Left cardiac atrium (tissue), 4 donors: ENCODE measurements at regions not wholly inside any gene's neighbourhood (a gene's known extent, or its start where the extent isn't known, plus 50 kb on each side); places are given as distances from the start of the nearest gene placed in this dataset.
A peak's percentile ranks its signal among the peaks of the same experiment; 100 is the strongest.
"Not testable (repeated sequence)": the region's sequence is repeated elsewhere in the genome, so short reads cannot be mapped to it uniquely, and the experiment has no call there.

Experiments
- ATAC-seq, 2 donors: fragments of 200-7000 bp; cut with Tn5 transposase; one replicate each; pipeline ENCODE4 v1.9.1; 2020; ENCODE audit warnings: mild to moderate bottlenecking in 2 of 2, moderate library complexity in 2 of 2
- DNase-seq: peaks from one replicate; pipeline ENCODE4 v3.0.0-alpha.2; 2020
- intact Hi-C, 2 donors: fragments of 100-400 bp; cut with DNase I; formaldehyde crosslinking; loops; one replicate each; pipeline versions ENCODE4 v1.14.1 to v1.15.1; 2022 to 2023
- donor health status: DM: no; HTN: yes; CAD: no.
- donor health status: DM: no; HTN: yes; CAD: no; lungs with severe emphysema.
- donor health status: DM: yes; HTN: yes; CAD: no.
- donor health status: Dilated cardiomyopathy.

DNA sequence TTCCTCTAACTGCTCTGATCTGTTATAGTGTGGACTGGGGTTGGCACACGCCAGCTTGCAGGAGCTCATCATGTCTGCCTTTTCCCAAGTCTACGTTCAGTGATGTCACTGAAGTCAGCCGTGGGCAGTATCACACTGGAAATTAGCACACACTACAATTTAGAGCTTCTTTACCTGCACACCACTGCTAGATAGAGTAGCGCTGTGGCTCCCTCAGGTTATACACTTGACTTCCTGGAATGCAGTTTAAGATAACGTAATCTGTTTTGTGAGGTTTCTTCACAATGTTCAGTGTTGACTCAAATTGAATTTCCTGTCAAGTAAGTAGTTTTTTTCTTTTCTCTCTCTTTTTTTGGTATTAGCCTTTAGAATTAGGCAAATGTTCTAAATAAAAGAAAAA is 487.2 kb downstream of the DCDC2C start:
- intact Hi-C loops = no loop called here
- ATAC-seq = peak in 1 of 2 donors; percentile 45
- DNase-seq = no peak

- DNase-seq = no peak
- no peak for ATAC-seq
- intact Hi-C loops = no loop called here
These were observed 488.7 kb downstream of the DCDC2C start for GRCh38 chr2:4192119-4192518.

DNA sequence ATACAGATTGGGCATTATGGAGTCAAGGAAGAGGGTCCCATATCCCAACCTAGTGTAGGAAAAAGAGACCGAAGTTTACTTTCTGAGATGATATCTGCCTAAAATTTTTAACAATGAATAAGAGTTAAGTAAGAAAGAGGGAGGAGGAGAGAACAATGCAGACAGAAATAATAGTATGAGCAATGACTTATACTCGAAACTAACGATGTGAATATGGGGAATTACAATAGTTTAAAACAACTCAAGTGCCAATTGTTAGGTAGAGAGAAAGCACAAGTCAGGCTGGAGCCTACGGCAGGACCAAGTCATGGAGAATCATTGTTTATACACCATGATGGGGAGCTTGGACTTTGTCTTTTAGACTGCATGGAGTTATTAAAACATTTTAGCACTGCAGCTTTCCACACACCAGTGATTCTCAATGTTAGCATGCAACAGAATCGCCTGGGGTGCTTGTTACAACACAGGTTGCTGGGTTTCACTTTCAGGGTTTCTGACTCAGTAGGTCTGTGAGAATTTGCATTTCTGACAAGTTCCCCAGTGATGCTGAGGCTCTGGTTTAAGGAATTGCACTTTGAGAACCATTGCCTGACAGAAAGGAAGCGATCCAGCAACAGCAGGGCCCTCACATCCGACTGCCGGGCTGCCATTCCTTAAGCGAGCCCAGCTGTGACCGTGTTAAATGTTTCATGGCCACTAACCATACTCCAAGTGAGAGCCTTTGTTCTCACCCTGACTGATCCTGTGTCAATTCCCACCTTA is 511.2 kb downstream of the DCDC2C start:
- no peak for DNase-seq
- ATAC-seq = no peak

DNA sequence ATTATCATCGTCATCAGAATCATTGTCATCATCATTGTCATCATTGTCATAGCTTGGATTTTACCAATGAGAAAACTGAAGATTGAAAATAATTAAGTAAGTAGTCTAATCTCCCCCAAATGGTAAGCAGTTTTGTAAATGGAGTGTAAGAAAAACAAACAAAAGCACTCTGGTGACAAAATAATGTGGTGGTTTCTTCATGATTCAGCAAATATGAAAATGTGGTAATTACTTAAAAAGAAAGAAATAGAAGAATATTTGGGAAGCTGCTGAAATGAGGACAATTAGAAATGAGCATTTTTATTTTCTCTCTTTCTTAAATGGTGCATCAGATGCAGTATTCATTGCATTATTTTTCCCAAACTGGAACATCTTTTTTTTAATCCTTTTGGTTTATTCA is 514.4 kb downstream of the DCDC2C start:
- no peak for DNase-seq
- intact Hi-C loops = no loop called here
- no peak for ATAC-seq

More for the DNA sequence above, 511.2 kb downstream of the DCDC2C start:
- intact Hi-C loops = no loop called here

DNA sequence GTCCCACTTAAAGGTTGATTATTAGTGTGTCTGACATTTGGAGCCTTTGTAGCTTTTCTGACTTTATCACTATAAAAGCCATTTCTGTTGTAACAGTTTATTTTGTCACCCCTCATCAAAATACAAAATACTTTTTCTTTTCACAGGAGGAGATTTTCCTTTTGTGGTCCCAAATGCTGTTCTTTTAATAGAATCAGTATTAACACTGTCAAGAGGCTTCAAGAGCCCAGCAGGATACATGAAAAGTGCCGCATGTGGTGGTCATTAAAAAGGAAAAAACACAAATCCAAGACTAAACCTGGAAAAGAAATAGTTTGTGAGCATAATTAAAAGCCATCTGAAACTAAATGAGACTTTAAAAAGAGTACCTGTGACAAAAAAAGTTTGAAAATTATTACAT is 515.7 kb downstream of the DCDC2C start:
- no peak for ATAC-seq
- DNase-seq = no peak
- intact Hi-C loops = no loop called here

DNA sequence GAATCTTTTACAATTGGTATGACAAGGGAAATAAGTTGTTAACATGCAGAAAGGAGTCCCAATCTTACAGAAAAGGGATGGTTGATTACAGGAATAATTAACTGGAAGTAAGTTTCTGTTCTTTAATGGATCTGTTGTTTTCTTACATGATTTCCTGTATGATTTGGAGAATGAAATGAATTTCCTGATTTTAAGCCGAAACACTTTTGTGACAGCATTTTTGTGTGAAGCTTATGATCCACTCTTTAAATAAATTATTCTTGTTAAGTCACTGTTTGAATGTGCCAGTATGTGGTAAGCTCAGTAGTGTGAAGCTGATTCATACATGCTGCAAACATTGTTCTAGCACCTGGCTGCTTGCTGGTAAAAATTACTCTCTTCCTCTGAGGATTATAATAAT is 516.2 kb downstream of the DCDC2C start:
- intact Hi-C loops = no loop called here
- ATAC-seq (no peak), DNase-seq (no peak)

GRCh38 chr2:4221434-4221833 is 518.1 kb downstream of the DCDC2C start:
- no peak for DNase-seq
- no peak for ATAC-seq
- intact Hi-C loops = no loop called here

DNA sequence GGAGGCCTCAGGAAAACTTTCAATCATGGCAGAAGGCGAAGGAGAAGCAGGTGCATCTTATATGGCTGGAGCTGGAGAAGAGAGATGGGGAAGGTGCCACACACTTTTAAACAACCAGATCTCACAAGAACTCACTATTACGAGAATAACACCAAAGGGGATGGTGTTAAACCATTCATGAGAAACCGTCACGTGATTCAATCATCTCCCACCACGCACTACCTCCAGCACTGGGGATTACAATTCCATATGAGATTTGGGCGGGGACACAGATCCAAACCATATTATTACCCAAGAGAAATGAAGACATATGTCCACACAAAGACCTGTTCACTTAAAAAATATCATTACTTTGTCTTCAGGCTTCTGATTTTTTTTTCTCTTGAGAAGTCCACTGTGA is 518.5 kb downstream of the DCDC2C start:
- no peak for DNase-seq
- ATAC-seq = no peak
- intact Hi-C loops = no loop called here

- intact Hi-C loops, ATAC-seq, DNase-seq: not testable (repeated sequence)
These were observed 541.0 kb downstream of the DCDC2C start for GRCh38 chr2:4244422-4244821.

GRCh38 chr2:4246364-4247131 is 543.2 kb downstream of the DCDC2C start:
- intact Hi-C loops = no loop called here
- no peak for DNase-seq
- no peak for ATAC-seq

DNA sequence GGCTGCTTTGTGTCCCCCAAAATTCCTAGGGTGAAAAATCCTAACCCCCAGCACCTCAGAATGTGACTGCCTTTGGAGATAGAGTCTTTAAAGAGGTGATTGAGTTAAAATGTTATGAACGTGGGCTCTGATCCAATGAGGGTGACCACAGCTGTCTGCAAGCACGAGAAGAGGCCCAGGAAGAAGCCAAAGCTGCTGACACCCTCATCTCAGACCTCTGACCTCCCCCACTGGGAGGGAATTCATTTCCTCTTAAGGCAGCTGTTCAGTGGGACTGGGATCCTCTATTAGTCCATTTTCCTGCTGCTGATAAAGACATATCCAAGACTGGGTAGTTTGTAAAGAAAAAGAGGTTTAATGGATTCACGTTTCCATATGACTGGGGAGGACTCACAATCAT is 544.4 kb downstream of the DCDC2C start:
- intact Hi-C loops = no loop called here
- ATAC-seq = no peak
- DNase-seq = no peak

DNA sequence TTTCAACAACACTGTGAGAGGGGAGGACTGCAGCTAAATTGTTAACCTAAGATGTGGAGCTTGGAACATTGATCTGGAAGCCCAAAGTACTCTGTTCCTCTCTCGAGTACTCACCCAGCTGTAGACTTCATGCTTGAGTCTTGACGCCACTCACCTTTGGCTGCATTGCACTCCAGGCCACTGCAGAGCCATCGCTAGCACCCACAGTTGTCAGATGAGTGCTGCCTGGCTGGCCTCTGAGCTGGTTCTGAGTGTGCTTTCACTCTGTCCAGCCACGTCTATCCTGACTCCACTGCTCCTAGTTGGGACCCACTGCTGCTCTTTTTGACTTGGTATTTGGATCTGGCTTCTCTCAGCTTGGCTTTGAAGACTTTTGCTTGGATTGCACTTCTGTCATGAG is 552.1 kb downstream of the DCDC2C start:
- no peak for ATAC-seq
- intact Hi-C loops = no loop called here
- no peak for DNase-seq

DNA sequence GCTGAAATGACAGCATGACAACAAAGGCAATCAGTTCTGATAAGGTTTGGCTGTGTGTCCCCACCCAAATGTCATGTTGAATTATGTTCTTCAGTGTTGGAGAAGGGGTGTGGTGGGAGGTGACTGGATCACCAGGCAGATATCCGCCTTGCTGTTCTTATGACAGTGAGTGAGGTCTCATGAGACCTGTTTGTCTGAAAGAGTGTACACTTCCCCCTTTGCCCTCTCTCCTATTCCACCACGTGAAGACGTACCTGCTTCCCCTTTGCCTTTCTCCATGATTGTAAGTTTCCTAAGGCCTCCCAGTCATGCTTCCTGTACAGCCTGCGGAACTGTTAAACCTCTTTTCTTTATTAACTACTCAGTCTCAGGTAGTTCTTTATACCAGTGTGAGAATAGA is 553.0 kb downstream of the DCDC2C start:
- ATAC-seq = no peak
- intact Hi-C loops = no loop called here
- no peak for DNase-seq

GRCh38 chr2:4258563-4258962 is 555.2 kb downstream of the DCDC2C start:
- no peak for ATAC-seq
- DNase-seq = no peak
- intact Hi-C loops = no loop called here

- no peak for DNase-seq
- ATAC-seq = no peak
- intact Hi-C loops = no loop called here
These were observed 562.6 kb downstream of the DCDC2C start for GRCh38 chr2:4265936-4266335.

GRCh38 chr2:4269885-4270284 is 566.5 kb downstream of the DCDC2C start:
- intact Hi-C loops = no loop called here
- no peak for ATAC-seq
- no peak for DNase-seq

GRCh38 chr2:4272261-4272858 is 569.0 kb downstream of the DCDC2C start:
- no peak for ATAC-seq
- intact Hi-C loops = no loop called here
- no peak for DNase-seq

GRCh38 chr2:4278392-4278791 is 575.0 kb downstream of the DCDC2C start:
- DNase-seq (no peak), ATAC-seq (no peak)

DNA sequence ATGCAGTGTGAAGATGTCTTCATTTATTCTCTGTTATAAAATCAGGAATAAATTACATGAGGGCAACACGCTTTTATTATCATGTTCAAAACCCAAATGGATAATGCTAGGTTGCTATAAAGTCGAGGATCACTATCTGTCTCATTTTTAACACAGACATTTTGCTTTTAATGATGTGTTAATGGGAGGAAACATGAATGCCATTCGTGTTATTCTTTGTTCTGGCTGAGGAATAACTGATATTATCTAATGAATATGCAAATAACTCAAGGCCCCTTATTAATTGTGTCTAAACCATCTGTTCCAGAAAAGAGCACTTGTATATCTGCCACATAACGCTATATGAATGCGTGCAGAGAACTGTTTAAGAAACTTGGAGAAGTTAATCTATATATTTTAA is 576.1 kb downstream of the DCDC2C start:
- ATAC-seq = no peak
- intact Hi-C loops = no loop called here
- DNase-seq = no peak

More at GRCh38 chr2:4278392-4278791, 575.0 kb downstream of the DCDC2C start:
- intact Hi-C loops = no loop called here

DNA sequence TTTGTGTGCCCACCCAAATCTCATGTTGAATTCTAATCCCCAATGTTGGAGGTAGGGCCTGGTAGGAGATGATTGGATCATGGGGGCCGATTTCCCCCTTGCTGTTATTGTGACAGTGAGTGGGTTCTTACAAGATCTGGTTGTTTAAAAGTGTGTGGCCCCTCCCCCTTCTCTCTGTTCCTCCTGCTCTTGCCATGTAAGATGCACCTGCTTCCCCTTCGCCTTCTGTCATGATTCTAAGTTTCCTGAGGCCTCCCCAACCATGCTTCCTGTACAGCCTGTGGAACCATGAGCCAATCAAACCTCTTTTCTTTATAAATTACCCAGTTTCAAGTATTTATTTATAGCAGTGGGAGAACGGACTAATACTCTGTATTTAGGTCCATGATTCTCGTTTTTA is 588.1 kb downstream of the DCDC2C start:
- no peak for ATAC-seq
- DNase-seq = no peak
- intact Hi-C loops = no loop called here
